HepG2 (cell line): ENCODE measurements at regions not wholly inside any gene's neighbourhood (a gene's known extent, or its start where the extent isn't known, plus 50 kb on each side); places are given as distances from the start of the nearest gene placed in this dataset.

ENCODE experiments used
- ATAC-seq: fragments of 200-7000 bp; cut with Tn5 transposase; 3 replicates; pipeline ENCODE4 v1.9.1; 2020; ENCODE audit warnings: mild to moderate bottlenecking, moderate library complexity
- BruUV-seq: library from RNA; stranded (reverse); fragments of 400-500 nt; replicated peaks from 2 replicates; lab custom pipeline; 2021; lab: Mats Ljungman, UMichigan
- CTCF ChIA-PET: fragments of 300-600 bp; formaldehyde crosslinking; extraction: SDS; loops from one replicate; lab custom pipeline; 2021; ENCODE audit warnings: low total read pairs, inconsistent platforms, low intra/inter-chr PET ratio; lab: Yijun Ruan, JAX
- POLR2A ChIA-PET: fragments of 350-600 bp; sonication (Branson Sonifier 250); formaldehyde crosslinking; loops from one replicate; lab custom pipeline; 2020; ENCODE audit warnings: antibody characterized with exemption, inconsistent platforms; lab: Yijun Ruan, JAX
- DNase-seq: peaks from one replicate; pipeline ENCODE4 v3.0.0-alpha.2; 2015; ENCODE audit warnings: low spot score
- FAIRE-seq: peaks from 3 replicates; lab custom pipeline; 2011; peaks lifted over from hg19 to GRCh38; lab: Jason Lieb, UNC
- H2AFZ ChIP-seq: one replicate; pipeline ENCODE4 v1.6.1; 2011; ENCODE audit warnings: low read length, inconsistent platforms
- H3K27ac ChIP-seq: fragments of 300-600 bp; 3 replicates; pipeline ENCODE4 v1.8.0; 2011; ENCODE audit warnings: mixed run types, mild to moderate bottlenecking, mixed read lengths, low read length, inconsistent platforms; ENCODE audit not compliant: insufficient read depth; ENCODE audit errors: extremely low read length
- H3K27me3 ChIP-seq, 2 experiments: fragments of 200-600 bp in 1 of 2; 2 replicates in 1 of 2; 3 replicates in 1 of 2; pipeline versions ENCODE4 v1.6.0 to v1.8.0; 2011; ENCODE audit warnings: low read length in 2 of 2, mild to moderate bottlenecking in 2 of 2, moderate library complexity in 2 of 2, inconsistent platforms in 1 of 2; ENCODE audit not compliant: insufficient read depth in 2 of 2, control insufficient read depth in 1 of 2
- H3K36me3 ChIP-seq, 2 experiments: fragments of 200-600 bp in 1 of 2; replicated peaks in 1 of 2; 2 replicates in 1 of 2; 3 replicates in 1 of 2; pipeline versions ENCODE4 v1.5.1 to v1.8.0; 2011; ENCODE audit warnings: low read length in 2 of 2, inconsistent platforms in 1 of 2; ENCODE audit not compliant: insufficient read depth in 2 of 2, control insufficient read depth in 1 of 2
- H3K4me1 ChIP-seq: 2 replicates; pipeline ENCODE4 v1.5.1; 2012; ENCODE audit warnings: low read length, inconsistent platforms; ENCODE audit not compliant: insufficient read depth
- H3K4me2 ChIP-seq: 2 replicates; pipeline ENCODE4 v1.6.0; 2011; ENCODE audit warnings: low read depth, low read length, inconsistent platforms
- H3K4me3 ChIP-seq, 3 experiments: fragments of 200-600 bp in 1 of 3; sonication (generic), shearing (Covaris generic) in 1 of 3; replicated peaks in 1 of 3; 2 replicates each; pipeline ENCODE4 v1.5.1; 2011 to 2016; ENCODE audit warnings: low read length in 3 of 3, inconsistent platforms in 2 of 3, low read depth in 2 of 3, mild to moderate bottlenecking in 2 of 3, control low read depth in 1 of 3, mixed read lengths in 1 of 3; ENCODE audit not compliant: insufficient read depth in 1 of 3
- H3K79me2 ChIP-seq: one replicate; pipeline ENCODE4 v1.6.1; 2011; ENCODE audit warnings: low read length, inconsistent platforms; ENCODE audit not compliant: insufficient read depth
- H3K9ac ChIP-seq: 2 replicates; pipeline ENCODE4 v1.6.0; 2011; ENCODE audit warnings: mild to moderate bottlenecking, low read depth, low read length, inconsistent platforms; ENCODE audit not compliant: insufficient read depth
- H3K9me3 ChIP-seq: 2 replicates; pipeline ENCODE4 v1.5.1; 2012; ENCODE audit warnings: mild to moderate bottlenecking, low read length
- H4K20me1 ChIP-seq: 2 replicates; pipeline ENCODE4 v1.6.0; 2011; ENCODE audit warnings: inconsistent platforms, mild to moderate bottlenecking, low read length, moderate library complexity; ENCODE audit not compliant: insufficient read depth
- AHDC1 ChIP-seq: sonication (generic); formaldehyde crosslinking; IDR thresholded peaks from 2 replicates; pipeline ENCODE4 v1.5.1; 2020; ENCODE audit warnings: mild to moderate bottlenecking, missing genetic modification reagents, borderline replicate concordance
- BORCS8-MEF2B ChIP-seq: sonication (generic); formaldehyde crosslinking; IDR thresholded peaks from 2 replicates; pipeline ENCODE4 v1.8.0; 2022; ENCODE audit warnings: mild to moderate bottlenecking, missing genetic modification reagents
- HIC2 ChIP-seq: sonication (generic); formaldehyde crosslinking; IDR thresholded peaks from 2 replicates; pipeline ENCODE4 v1.9.0; 2022; ENCODE audit warnings: low read depth, missing genetic modification reagents
- PREB ChIP-seq: sonication (generic); formaldehyde crosslinking; IDR thresholded peaks from 2 replicates; pipeline ENCODE4 v1.4.0; 2020; ENCODE audit warnings: missing genetic modification reagents
- ZFP82 ChIP-seq: sonication (generic); formaldehyde crosslinking; IDR thresholded peaks from 2 replicates; pipeline ENCODE4 v1.5.1; 2020; ENCODE audit warnings: mild to moderate bottlenecking, missing genetic modification reagents, borderline replicate concordance
- ZSCAN30 ChIP-seq: sonication (generic); formaldehyde crosslinking; IDR thresholded peaks from 2 replicates; pipeline ENCODE4 v1.5.0; 2020; ENCODE audit warnings: mild to moderate bottlenecking, missing genetic modification reagents
- WGBS: methylation state at CpG from one replicate; pipeline ENCODE4 v1.1.6; 2017; ENCODE audit warnings: low lambda C conversion rate; 5-methylcytosine and 5-hydroxymethylcytosine counted together
- in situ Hi-C: cut with HindIII; loops from 2 replicates; pipeline ENCODE4 v1.10.0; 2017; ENCODE audit warnings: low pct_unique_long_range_greater_than_20kb; ENCODE audit not compliant: extremely low pct_ligation_motif_present
- intact Hi-C: fragments of 100-400 bp; cut with micrococcal nuclease; formaldehyde crosslinking; loops from one replicate; pipeline ENCODE4 v1.10.0; 2022; ENCODE audit not compliant: unreplicated experiment
- TF ChIP-seq, protein P1 (sequence below): sonication (generic); formaldehyde crosslinking; IDR thresholded peaks from 2 replicates; pipeline ENCODE4 v1.8.1; 2023; ENCODE audit warnings: mild to moderate bottlenecking, missing genetic modification reagents

DNA sequence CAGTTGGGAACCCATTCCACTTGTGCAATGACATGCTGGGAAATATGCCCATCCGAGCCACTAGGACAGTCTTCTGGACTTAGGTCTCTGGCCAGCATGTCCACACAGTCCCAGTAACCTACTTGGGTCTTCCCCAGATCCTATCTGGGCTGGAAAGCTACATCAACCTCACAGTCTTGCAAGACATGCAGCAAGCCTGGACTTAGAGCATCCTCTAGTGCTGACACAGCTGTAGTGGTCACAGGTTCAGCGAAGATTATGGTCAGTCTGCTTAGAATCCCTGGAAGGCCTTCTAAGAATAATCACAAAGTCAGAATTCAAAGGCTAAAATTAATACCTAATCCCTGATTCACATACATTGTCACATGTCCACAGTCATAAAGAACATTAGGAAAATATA is 842.7 kb downstream of the STPG2 start:
- TF ChIP-seq BORCS8-MEF2B (CRISPR knock-in tag): no peak
- TF ChIP-seq ZFP82 (CRISPR knock-in tag): no peak
- TF ChIP-seq, protein P1, sequence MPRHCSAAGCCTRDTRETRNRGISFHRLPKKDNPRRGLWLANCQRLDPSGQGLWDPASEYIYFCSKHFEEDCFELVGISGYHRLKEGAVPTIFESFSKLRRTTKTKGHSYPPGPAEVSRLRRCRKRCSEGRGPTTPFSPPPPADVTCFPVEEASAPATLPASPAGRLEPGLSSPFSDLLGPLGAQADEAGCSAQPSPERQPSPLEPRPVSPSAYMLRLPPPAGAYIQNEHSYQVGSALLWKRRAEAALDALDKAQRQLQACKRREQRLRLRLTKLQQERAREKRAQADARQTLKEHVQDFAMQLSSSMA: no peak
- no peak for TF ChIP-seq HIC2 (CRISPR knock-in tag)
- no peak for TF ChIP-seq ZSCAN30 (CRISPR knock-in tag)
- no peak for TF ChIP-seq PREB (CRISPR knock-in tag)
- no peak for TF ChIP-seq AHDC1 (CRISPR knock-in tag)
- FAIRE-seq: no peak
- BruUV-seq: no TSS peak
- no peak overlapping the region for H3K4me3 ChIP-seq
- no peaks in the 10 kb centered on the region for H3K27me3 ChIP-seq
- H3K4me2 ChIP-seq: no peak overlapping the region
- H3K36me3 ChIP-seq: no peaks in the 10 kb centered on the region
- no peak for DNase-seq
- WGBS: 0% methylated on average over 1 of the region's 2 CpGs
- no peaks in the 10 kb centered on the region for H3K4me1 ChIP-seq
- no peaks in the 10 kb centered on the region for H4K20me1 ChIP-seq
- no peak overlapping the region for H3K9ac ChIP-seq
- no peak for ATAC-seq
- intact Hi-C loops: no loop called here
- CTCF ChIA-PET: no interaction called here
- H3K27ac ChIP-seq: no peak overlapping the region
- in situ Hi-C loops: no loop called here
- POLR2A ChIA-PET: no interaction called here
- peaks cover 77% of the 10 kb centered on the region for H3K9me3 ChIP-seq
- H2AFZ ChIP-seq: no peak overlapping the region
- H3K79me2 ChIP-seq: no peaks in the 10 kb centered on the region
